HG02610 (cell line): ENCODE measurements at regions not wholly inside any gene's neighbourhood (a gene's known extent, or its start where the extent isn't known, plus 50 kb on each side); places are given as distances from the start of the nearest gene placed in this dataset.
A peak's percentile ranks its signal among the peaks of the same experiment; 100 is the strongest.

Source experiments
- ATAC-seq: cut with Tn5 transposase; IDR thresholded peaks from one replicate; pipeline ENCODE4 v1.9.1; 2021; ENCODE audit warnings: mild to moderate bottlenecking, moderate library complexity; ENCODE audit not compliant: unreplicated experiment

- no peak for ATAC-seq
Measured at GRCh38 chr17:63240106-63240505, 206.0 kb downstream of the CYB561 start.

- no peak for ATAC-seq
Measured at GRCh38 chr17:63246344-63246743, 199.8 kb downstream of the CYB561 start.

- no peak for ATAC-seq
Measured at GRCh38 chr17:63247706-63248105, 198.4 kb downstream of the CYB561 start.

DNA sequence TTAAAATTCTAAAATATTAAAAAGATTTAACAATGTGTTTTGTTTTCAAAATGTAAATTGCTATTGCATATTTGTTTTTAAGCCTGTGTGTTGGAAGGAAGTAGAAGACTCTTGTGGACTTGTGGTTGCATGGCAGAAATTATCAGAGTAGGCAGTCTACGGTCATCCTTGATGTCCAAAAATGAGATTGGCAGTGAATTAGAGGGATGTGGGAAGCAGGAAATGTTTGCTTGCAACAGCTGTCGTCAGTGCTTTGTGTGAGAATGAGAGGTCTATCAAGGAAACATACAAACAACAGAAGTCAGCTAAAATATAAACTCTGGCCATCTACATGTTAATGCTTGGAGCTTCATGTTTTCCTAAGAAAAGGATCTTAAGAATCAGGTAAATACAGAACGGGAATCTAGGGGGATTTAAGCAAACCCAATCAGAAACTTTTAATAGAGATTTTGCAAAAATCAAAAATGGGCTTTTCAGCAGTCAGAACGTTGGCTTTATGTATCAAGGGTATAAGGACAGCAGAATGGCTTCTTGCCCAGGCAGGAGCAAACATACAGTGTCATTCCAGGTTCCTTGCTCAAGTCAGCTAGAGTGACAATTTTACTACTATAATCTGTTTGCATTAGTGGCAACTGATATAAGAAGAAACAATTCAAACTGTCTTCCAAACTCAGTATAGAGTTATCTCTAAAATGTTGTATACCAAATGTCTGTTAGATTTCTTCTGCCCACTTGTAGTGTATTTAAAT lies 196.7 kb downstream of the CYB561 start:
- ATAC-seq = no peak

DNA sequence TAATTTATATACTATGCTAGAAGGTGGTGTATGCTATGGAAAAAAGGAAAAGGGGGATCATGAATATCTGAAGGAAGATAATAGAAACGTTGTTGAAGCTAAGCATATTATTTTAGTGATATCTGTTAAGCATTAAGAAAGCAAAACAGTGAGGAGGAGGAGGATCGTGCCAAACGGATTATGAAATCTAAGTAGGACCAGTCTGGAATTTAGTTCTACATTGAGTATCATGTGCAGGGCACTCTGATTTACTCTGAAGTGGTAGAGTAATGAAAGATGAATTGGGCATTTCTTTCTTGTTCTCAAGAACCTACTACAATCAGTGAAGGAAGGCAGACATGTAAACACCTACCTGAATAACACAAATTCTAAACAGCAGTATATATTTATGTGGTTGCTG lies 195.3 kb downstream of the CYB561 start:
- ATAC-seq = no peak

GRCh38 chr17:63258785-63259184 lies 187.3 kb downstream of the CYB561 start:
- no peak for ATAC-seq

DNA sequence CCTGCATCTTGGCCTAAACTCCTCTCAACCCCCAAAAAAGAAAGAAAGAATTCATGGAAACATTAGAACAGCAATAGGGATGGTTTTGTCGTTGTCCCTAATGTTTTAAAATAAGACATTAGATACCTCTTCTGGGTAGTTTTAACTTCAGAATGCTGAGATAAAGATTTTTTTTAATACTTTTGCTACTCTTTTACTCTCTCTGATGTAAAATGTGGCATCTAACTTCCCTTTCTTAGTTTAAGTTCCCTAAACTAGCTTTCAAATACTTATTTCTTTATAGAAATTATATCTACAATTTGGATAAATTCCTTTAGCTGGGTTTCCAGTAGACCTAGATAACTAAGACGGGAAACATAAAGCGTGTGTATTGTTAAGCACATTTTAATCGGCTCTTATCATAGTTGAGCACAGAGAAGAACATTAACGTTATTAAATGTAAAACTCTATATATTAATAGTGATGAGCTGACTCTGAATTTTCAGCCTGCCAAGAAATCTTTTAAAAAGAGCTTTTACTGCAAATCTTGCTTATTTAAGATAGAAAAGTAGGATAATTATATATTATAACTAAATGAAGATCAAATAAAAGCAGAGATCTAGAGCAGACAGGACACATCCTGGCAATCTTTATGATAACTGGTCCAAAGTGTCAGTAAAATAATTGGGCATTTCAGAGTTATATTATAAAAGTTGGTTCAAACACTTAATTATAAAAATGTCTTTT lies 183.2 kb downstream of the CYB561 start:
- ATAC-seq = no peak

GRCh38 chr17:63265526-63265925 lies 180.6 kb downstream of the CYB561 start:
- ATAC-seq = no peak

GRCh38 chr17:63267846-63268245 lies 178.3 kb downstream of the CYB561 start:
- ATAC-seq = no peak

DNA sequence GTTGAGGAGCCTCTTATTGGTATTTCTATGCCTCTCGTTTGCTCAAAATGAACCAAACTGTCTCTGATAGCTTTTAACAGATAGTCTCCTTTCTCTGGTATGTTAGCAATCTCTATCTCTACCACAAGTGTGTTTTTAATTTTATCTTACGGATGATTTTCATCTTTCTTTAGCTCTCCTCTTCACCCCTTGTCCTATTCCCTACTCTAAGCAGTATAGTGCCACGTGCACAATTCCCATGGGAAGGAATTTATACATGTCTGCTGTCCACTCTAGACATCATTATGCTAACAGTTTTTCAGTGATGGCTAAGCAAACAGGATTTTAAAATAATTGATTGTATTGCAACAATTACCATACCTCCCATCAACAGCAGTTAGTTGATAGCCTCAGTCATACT lies 177.3 kb downstream of the CYB561 start:
- ATAC-seq = no peak

GRCh38 chr17:63270610-63271009 lies 175.5 kb downstream of the CYB561 start:
- no peak for ATAC-seq

GRCh38 chr17:63274146-63274545 lies 172.0 kb downstream of the CYB561 start:
- ATAC-seq = no peak

DNA sequence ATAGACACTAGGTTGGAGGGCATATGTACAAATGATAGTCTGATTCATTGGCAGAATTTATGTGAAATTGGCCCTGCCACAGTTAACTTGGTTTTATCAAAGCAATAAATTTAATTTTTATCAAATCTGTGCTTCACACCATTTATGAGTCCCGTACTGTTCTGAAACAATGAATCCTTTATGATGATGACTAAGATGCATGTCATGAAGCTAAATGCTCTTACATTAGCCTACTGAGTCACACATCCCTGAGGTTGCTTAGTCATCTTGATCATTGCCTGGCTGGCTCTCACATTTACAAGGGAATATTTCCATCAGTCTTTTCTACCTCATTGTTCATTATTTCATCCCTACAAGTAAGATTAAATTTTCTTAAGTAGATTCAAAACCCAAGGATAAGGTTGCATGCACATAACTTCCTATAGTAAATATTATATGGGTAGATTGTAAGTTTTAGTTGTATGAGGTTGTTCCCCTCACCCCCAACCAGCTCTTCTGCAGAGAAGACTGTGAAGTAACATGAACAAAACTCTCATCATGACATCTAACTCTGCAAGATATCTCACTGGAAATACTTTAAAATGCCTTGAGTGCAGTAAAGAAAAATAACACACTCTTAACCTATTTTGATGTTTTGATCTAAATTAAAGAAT lies 170.7 kb downstream of the CYB561 start:
- no peak for ATAC-seq

DNA sequence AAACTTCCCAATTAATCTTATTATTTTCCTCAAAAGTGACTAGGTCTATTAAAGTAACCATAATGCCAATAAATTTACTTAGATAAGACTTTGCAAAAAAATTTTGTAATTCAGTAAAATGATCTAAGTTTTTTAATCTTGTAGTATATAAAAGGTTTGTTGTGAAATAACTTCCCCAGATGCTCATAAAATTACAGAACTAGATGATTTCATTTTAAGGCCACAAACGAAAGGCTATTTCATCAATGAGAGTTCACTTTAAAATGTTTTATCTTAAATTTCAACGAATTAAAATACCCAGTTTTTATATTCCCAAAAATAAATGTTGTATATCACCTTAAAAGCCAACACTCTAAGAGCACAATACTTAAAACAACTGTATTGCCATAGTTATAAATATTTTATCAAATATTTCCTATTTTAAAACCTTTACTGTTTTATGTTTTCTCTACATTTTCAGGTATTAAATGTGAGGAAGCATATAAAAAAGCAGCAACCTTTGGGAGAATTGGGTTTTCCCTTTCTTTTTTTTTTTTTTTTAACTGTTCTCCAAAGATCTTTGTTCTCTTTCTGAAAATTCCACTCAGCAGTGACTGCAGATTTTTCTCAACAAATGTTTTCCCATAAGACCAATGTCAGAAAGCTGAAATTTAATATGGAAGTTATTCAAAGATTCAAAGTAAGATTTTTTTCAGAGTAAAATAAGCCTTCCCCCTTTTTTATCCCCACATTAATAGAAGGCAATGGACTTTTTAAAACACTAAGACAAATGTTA lies 169.9 kb downstream of the CYB561 start:
- ATAC-seq = no peak

DNA sequence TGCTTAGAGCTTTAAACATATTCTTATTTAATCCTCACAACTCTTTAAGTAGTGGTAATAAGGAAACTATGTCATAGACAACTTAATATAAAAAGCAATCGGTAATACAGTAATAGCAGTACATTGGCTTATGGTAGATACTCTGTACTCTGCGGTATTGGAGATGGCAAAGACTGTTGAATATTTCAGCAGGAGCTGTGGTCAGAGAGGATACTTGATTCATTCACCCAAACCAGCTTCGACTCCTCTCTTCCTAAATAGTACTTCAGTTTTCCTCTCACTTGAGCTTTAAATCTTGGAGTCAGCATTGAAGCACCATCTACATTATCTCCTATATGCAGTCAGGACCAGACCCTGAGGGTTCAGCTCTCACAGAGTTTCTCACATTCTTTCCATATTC lies 169.3 kb downstream of the CYB561 start:
- ATAC-seq = no peak

GRCh38 chr17:63277629-63278028 lies 168.5 kb downstream of the CYB561 start:
- ATAC-seq = no peak

DNA sequence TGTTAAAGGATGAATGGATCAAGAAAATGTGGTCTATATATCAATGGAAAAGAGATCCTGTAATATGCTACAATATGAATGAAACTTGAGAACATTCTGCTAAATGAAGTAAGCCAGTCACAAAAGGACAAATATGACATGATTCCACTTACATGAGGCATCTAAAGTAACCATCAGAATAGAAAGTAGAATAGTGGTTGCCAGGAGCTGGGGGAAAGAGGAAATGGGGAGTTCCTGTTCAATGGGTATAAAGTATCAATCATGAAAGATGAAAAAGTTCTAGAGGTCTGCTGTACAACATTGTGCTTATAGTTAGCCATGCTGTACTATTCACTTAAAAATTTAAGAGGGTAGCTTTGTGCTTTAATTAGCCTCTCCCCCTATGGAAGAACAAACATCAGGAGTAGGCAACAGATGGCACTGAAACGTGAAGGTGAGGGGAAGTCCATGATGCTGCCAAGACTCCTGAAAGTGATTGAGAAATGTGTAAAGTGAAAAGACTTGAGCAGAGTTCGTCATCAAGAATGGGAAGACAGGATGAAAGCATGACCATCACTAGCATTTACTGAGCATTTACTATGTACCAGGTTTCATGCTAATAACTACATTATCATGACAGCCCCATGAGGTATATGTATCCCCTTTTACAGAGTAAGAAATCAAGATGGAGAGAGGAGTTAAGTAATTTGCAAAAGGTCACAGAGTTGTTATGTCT lies 167.2 kb downstream of the CYB561 start:
- peak; percentile 47 for ATAC-seq

GRCh38 chr17:63279498-63280230 lies 166.4 kb downstream of the CYB561 start:
- no peak for ATAC-seq

GRCh38 chr17:63282455-63282854 lies 163.7 kb downstream of the CYB561 start:
- ATAC-seq = peak; percentile 42

- ATAC-seq = no peak
Measured at GRCh38 chr17:63285551-63285950, 160.6 kb downstream of the CYB561 start.
